ENCODE measurements at regions not wholly inside any gene's neighbourhood (a gene's known extent, or its start where the extent isn't known, plus 50 kb on each side); places are given as distances from the start of the nearest gene placed in this dataset.

DNA sequence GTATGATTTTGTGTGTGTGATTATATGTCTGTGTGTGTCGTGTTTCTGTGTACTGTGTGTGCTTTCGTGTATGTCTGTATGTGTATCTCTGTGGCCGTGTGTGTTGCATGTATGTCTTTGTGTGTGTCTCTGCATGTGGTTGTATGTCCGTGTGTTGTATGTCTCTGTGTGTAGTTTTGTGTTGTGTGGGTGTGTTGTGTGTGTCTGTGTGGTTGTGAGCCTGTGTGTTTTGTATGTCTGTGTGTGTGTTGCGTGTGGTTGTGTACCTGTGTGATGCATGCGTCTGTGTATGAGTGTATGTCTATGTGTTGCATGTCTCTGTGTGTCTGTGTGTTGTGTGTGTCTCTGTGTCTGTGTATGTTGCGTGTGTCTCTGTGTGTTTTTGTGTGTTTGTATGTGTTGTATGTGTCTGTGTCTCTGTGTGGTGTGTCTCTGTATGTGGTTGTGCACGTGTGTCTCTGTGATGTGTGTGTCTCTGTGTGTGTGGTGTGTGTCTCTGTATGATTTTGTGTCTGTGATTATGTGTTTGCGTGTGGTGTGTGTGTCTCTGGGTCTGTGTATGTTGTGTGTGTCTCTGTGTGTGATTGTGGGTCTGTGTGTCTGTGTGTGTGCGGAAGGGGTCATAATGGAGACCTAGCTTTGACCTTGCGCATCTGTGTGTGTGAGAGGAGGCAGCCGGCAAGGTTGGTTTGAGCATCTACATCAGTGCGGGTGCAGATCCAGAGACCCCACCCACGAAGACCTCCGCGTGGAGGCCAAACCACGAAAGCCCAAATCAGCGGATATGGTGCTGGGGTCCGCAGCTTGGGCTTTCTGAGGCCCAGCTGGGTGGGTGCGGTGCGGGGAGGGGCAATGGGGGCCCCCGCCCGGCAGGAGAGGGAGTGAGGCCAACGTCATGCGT is 212.6 kb upstream of the GSE1 start:
- TF ChIP-seq, protein P1, sequence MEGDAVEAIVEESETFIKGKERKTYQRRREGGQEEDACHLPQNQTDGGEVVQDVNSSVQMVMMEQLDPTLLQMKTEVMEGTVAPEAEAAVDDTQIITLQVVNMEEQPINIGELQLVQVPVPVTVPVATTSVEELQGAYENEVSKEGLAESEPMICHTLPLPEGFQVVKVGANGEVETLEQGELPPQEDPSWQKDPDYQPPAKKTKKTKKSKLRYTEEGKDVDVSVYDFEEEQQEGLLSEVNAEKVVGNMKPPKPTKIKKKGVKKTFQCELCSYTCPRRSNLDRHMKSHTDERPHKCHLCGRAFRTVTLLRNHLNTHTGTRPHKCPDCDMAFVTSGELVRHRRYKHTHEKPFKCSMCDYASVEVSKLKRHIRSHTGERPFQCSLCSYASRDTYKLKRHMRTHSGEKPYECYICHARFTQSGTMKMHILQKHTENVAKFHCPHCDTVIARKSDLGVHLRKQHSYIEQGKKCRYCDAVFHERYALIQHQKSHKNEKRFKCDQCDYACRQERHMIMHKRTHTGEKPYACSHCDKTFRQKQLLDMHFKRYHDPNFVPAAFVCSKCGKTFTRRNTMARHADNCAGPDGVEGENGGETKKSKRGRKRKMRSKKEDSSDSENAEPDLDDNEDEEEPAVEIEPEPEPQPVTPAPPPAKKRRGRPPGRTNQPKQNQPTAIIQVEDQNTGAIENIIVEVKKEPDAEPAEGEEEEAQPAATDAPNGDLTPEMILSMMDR (IDR thresholded peaks at IDR 0.05), result no peak
- no peak for TF ChIP-seq POLR2A (IDR thresholded peaks at IDR 0.05)

Data from thyroid gland (tissue), 4 donors.